ENCODE measurements at regions not wholly inside any gene's neighbourhood (a gene's known extent, or its start where the extent isn't known, plus 50 kb on each side); places are given as distances from the start of the nearest gene placed in this dataset.

DNA sequence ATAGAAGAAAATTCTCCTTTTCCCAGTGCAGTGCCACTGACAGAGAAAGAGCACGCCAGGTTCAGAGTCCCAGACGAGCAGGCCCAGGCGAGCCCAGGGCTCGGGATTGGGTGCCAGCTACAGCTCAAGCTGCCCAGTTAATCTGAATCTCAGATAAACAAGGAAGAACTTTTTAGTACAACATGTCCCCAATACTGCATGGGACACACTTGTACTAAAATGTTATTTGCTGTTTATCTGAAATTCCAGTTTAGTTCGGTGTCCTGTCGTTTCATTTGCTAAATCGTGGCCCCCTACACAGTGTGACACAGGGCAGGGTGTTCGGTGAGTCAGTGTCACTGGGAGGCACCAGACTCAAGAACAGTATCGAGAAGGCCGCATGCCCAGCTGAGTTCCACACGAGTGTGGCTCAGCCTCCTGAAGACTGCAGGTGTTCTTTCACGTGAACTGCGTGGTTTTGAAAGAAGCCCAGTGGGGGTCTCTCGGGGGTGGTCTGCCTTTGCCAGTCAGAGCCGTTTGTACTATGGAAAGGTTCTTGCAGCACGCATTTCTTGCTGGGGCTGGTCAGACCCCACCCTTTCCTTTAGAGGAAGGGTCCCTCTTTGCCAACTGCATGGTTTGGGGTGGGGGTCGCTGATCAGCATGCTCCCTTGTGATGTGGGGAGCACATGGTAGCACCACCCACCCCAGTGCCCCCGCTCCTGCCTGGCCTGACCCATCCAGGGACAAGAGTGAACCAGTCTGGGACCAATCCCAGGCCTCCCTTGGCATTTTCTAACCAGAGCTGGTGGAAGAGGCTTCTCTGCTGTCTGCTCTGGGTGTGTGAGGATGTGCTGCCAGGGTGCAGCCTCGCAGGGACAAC, 115.6 kb upstream of the B3GAT1 start:
- no peaks in the 10 kb centered on the region for H3K36me3 ChIP-seq
- no peaks in the 10 kb centered on the region for H3K9me3 ChIP-seq
- H3K4me3 ChIP-seq: no peak overlapping the region
- ATAC-seq: no peak
- no peak for TF ChIP-seq EP300 (IDR thresholded peaks at IDR 0.05)
- TF ChIP-seq POLR2A (IDR thresholded peaks at IDR 0.05): no peak
- no peak for TF ChIP-seq POLR2AphosphoS5 (IDR thresholded peaks at IDR 0.05)
- TF ChIP-seq, protein P1, sequence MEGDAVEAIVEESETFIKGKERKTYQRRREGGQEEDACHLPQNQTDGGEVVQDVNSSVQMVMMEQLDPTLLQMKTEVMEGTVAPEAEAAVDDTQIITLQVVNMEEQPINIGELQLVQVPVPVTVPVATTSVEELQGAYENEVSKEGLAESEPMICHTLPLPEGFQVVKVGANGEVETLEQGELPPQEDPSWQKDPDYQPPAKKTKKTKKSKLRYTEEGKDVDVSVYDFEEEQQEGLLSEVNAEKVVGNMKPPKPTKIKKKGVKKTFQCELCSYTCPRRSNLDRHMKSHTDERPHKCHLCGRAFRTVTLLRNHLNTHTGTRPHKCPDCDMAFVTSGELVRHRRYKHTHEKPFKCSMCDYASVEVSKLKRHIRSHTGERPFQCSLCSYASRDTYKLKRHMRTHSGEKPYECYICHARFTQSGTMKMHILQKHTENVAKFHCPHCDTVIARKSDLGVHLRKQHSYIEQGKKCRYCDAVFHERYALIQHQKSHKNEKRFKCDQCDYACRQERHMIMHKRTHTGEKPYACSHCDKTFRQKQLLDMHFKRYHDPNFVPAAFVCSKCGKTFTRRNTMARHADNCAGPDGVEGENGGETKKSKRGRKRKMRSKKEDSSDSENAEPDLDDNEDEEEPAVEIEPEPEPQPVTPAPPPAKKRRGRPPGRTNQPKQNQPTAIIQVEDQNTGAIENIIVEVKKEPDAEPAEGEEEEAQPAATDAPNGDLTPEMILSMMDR (IDR thresholded peaks at IDR 0.05): no peak
- no peak overlapping the region for H3K27ac ChIP-seq
- 64 to 83% methylated on average over 6 to 14 of the region's 19 CpGs for WGBS, 2 donors (ENCODE audit: low coverage in 1 of 2)
- peaks cover 20% of the 10 kb centered on the region for H3K27me3 ChIP-seq
- H3K4me1 ChIP-seq: no peaks in the 10 kb centered on the region

DNA sequence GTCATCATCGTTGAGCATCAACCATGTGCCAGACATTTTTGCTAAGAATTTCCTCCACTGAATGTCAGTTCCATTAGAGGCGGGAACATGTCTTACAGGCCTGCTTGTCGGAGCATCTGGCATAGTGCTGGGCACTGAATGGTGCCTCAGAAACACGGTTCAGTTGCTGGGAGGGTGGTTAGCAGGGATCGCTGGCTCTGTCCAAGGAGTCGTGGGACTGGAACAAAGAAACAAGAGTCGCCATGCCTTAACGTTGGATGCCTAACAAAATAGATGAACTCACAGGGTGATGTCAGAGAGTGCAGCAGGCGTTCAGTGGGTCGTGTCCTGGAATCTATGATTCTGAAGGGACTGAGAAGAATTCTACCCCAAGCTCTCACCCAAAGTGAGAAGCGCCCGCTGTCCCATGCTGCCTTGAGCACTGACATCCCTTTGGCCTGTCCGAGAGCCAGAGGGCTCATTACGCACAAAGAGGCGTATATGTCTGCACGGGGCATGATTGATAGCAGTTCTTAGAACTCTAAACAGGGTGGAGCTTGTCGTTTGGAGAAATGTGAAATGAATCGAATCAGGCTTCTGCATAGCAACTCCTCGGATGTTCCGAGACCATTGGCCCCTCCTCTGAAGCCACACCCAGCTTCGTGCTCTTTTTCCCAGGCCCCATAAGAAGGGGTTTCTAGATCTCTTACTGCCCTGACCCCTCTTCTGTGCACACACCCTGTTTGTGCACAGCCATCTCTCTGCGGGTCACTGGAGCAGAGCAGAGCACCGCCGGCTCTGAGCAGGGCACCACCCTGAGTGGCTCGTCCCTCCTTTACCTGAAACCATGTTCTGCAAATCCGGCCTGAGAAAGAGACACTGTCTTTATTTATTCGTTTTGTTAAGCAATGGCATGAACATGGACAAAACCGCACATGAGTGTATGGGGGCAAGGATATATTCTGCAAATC, 113.1 kb upstream of the B3GAT1 start:
- WGBS, 2 donors (ENCODE audit: low coverage in 1 of 2): 64 to 79% methylated on average over 9 to 24 of the region's 28 CpGs
- Histone ChIP-seq H3K36me3 (no peaks in the 10 kb centered on the region), H3K4me3 (no peak overlapping the region), H3K27ac (no peak overlapping the region), H3K9me3 (no peaks in the 10 kb centered on the region), H3K27me3 (peaks cover 31% of the 10 kb centered on the region), H3K4me1 (no peaks in the 10 kb centered on the region)
- TF ChIP-seq, protein P1 (IDR thresholded peaks at IDR 0.05): no peak
- TF ChIP-seq POLR2AphosphoS5 (IDR thresholded peaks at IDR 0.05) (no peak), POLR2A (IDR thresholded peaks at IDR 0.05) (no peak), EP300 (IDR thresholded peaks at IDR 0.05) (no peak)
- ATAC-seq: no peak

DNA sequence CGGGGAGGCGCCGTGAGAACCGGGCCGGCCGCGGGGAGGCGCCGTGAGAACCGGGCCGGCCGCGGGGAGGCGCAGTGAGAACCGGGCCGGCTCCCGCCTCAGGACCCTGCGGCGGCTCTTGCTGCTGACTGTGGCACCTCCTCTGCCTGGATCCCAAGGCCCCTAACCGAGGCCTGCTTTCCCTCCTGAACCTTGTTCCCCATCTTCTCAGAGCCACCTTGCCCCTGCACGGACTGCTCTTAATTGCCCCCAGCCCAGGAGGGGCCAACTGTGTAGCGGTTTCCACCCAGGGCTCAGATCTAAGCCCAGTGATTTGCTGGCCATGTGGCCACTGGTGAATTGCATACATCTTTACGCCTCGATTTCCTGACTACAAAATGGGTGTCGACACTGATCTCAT, 112.2 kb upstream of the B3GAT1 start:
- Histone ChIP-seq H3K9me3 (no peaks in the 10 kb centered on the region), H3K36me3 (no peaks in the 10 kb centered on the region), H3K4me1 (no peaks in the 10 kb centered on the region), H3K27me3 (peaks cover 23% of the 10 kb centered on the region), H3K27ac (no peak overlapping the region), H3K4me3 (no peak overlapping the region)
- no peak for TF ChIP-seq EP300 (IDR thresholded peaks at IDR 0.05)
- no peak for TF ChIP-seq POLR2A (IDR thresholded peaks at IDR 0.05)
- TF ChIP-seq, protein P1 (IDR thresholded peaks at IDR 0.05): no peak
- TF ChIP-seq POLR2AphosphoS5 (IDR thresholded peaks at IDR 0.05): no peak
- 96 to 100% methylated on average over 1 to 7 of the region's 25 CpGs for WGBS, 2 donors (ENCODE audit: low coverage in 1 of 2)
- no peak for ATAC-seq

DNA sequence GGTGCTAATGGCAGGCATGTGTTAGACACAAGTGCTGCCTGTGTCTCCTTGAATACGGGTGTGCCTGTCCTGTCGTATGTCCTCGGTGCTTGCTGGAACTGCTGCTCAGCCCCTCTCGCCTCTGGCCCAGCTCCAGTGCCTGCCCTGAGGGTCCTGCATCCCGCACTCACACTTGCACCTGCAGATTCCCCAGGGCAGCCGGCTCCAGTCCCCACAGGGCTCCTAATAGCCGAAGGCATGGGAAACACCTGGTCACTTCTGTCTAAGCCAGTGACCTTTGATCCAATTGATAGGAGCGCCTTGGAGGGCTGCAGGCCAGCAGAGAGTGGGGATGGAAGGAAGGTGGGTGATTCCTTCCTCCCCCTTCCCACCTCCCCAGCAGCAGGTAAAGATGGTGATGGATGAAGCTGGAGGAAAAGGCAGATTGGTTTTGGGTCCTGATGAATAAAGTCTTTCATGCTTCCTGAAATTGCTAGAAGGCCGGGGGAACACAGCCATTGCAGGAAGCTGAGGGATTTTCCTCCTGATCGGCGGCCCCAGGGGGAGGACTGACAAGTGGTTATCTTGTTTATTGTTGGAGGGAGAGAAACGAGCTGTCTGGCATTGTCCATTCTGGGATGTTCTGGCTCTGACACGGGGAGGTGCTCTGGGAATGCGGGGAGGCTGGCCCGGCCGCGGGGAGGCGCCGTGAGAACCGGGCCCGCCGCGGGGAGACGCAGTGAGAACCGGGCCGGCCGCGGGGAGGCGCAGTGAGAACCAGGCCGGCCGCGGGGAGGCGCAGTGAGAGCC, 110.9 kb upstream of the B3GAT1 start:
- Histone ChIP-seq H3K36me3 (no peaks in the 10 kb centered on the region), H3K4me1 (no peaks in the 10 kb centered on the region), H3K4me3 (no peak overlapping the region), H3K27ac (no peak overlapping the region), H3K27me3 (peaks cover 29% of the 10 kb centered on the region), H3K9me3 (no peaks in the 10 kb centered on the region)
- no peak for ATAC-seq
- no peak for TF ChIP-seq POLR2AphosphoS5 (IDR thresholded peaks at IDR 0.05)
- no peak for TF ChIP-seq POLR2A (IDR thresholded peaks at IDR 0.05)
- TF ChIP-seq, protein P1 (IDR thresholded peaks at IDR 0.05): no peak
- no peak for TF ChIP-seq EP300 (IDR thresholded peaks at IDR 0.05)
- 80% methylated on average over 2 of the region's 33 CpGs; no CpG with 5 or more reads in 1 of the 2 donors for WGBS, 2 donors (ENCODE audit: low coverage in 1 of 2)
